C4-2B (cell line): ENCODE measurements at regions not wholly inside any gene's neighbourhood (a gene's known extent, or its start where the extent isn't known, plus 50 kb on each side); places are given as distances from the start of the nearest gene placed in this dataset.

Experiments
- H3K27ac ChIP-seq: fragments of 450-650 bp; 2 replicates; pipeline ENCODE4 v1.5.1; 2017
- ZFX ChIP-seq: fragments of 450-650 bp; IDR thresholded peaks from 2 replicates; pipeline ENCODE4 v1.6.1; 2017
- TF ChIP-seq, protein P1 (sequence below): fragments of 450-650 bp; conservative IDR thresholded peaks from 2 replicates; pipeline ENCODE4 v1.5.1; 2017; ENCODE audit warnings: mild to moderate bottlenecking

DNA sequence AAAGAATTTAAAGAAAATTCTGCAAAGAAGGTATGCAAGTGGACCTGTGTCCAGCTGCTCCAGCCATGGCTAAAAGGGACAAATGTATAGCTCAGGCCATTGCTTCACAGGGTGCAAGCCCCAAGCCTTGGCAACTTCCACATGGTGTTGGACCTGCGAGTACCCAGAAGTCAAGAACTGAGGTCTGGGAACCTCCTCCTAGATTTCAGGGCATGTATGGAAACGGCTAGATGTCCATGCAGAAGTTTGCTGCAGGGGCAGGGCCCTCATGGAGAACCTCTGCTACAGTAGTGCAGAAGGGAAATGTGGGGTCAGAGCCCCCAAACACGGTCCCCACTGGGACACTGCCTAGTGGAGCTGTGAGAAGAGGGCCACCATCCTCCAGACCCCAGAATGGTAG, 284.0 kb upstream of the RAB6C start:
- no peak overlapping the region for H3K27ac ChIP-seq
- TF ChIP-seq, protein P1, sequence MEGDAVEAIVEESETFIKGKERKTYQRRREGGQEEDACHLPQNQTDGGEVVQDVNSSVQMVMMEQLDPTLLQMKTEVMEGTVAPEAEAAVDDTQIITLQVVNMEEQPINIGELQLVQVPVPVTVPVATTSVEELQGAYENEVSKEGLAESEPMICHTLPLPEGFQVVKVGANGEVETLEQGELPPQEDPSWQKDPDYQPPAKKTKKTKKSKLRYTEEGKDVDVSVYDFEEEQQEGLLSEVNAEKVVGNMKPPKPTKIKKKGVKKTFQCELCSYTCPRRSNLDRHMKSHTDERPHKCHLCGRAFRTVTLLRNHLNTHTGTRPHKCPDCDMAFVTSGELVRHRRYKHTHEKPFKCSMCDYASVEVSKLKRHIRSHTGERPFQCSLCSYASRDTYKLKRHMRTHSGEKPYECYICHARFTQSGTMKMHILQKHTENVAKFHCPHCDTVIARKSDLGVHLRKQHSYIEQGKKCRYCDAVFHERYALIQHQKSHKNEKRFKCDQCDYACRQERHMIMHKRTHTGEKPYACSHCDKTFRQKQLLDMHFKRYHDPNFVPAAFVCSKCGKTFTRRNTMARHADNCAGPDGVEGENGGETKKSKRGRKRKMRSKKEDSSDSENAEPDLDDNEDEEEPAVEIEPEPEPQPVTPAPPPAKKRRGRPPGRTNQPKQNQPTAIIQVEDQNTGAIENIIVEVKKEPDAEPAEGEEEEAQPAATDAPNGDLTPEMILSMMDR, result no peak
- no peak for TF ChIP-seq ZFX

DNA sequence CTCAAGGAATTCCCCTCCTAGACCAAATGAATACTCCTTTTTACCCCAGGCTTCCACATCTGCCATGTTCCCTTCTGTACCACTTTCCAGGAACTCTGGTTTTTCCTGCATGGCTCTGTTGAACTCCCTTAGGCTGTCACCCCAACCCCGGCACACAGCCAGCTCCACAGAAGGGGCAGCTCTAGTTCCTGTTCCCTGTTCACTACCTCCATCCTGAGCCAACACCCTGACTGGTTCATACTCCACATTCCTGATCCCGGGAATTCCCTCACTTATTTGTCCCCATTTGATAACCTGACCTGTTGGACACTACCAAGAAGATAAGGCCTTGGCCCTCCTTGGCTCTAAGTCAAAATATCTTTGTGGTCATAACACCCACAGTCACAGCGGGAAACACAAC, 280.9 kb upstream of the RAB6C start:
- TF ChIP-seq ZFX, result no peak
- TF ChIP-seq, protein P1, result no peak
- no peak overlapping the region for H3K27ac ChIP-seq

DNA sequence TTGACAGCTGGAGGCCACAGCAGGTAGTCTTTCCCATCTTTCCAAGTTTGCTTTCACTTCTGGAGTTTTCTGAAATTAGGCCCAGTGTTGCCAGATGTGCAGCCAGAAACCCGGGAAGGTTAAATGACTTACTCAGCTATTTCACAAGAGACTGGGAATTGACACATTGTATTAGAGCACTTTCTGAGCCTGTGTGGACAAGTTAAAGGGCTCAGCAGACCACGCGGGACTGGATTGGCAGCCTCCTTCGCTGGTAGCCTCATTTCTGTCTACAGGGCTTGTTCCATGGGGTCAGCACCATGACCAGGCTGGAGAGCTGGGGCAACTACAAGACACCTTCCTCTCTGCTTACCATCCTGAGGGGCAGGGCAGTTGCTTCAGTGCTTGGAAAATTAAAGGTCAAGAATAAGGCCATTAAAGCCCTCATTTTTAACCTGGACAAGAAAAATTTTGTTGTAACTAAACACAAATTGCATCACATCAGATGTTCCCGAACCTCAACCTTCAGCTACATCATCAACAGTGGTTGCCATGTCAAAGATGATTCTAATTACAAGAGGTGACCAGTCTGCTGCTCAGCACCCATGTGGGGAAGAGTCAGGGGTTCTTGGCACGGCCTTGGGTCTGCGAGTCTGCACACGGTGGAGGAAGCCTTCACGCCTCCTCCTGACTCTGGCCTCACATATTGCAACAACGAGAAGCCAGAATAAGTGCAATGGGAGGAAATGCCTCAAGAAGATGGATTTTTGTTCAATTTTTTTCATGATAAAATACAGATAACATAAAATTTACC, 279.5 kb upstream of the RAB6C start:
- no peak overlapping the region for H3K27ac ChIP-seq
- TF ChIP-seq ZFX, result no peak
- TF ChIP-seq, protein P1, result no peak

DNA sequence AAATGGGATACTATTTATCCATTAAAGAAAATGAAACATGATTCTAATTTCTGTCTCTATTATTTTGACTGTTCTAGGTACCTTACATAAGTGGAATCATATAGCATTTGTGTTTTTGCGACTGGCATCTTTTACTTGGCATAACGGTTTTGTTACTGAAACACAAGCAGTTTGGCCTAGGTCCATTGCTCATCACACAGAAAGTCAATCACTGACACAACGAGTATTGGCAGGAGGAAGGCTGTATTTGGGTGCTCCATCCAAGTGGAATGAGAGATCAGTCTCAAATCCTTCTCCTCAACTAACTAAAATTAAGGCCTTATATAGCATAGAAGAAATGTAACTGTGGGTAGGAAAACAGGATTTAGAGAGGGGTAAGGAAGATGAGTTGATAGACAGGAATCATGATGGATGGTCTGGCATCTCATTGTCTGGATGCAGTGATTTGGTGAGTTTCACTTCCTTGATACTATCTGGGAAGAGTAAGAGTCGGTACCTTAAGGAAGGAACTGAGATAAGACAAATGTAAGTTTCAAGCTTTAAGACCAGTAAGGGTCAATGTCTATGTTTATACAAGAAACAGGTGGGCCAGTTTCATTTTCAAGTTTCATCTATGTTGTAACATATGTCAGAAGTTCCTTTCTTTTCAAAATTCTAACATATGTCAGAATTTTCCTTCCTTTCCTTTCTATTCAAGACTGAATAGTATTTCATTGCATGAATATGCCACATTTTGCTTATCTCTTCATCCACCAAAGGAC, 276.9 kb upstream of the RAB6C start:
- H3K27ac ChIP-seq, result no peak overlapping the region
- TF ChIP-seq, protein P1, result no peak
- no peak for TF ChIP-seq ZFX

DNA sequence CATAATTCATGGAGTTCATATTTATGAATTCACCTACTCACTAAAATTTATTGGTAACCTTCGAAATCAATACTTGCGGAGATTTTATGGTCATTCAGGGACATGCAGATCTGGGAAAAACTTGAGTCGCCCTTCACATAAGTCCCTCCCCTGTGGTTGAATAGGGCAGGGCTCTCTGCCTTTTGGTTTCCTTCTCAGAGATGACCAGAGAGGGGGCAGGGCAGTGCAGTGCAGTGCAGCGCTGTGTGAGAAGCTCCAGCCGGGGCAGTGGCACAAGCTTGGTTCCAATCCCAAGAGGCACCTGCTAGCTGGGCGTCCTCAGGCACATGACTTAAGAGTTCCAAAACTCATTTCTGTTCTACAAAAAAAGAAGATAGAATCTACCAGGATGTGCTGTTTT, 274.4 kb upstream of the RAB6C start:
- no peak for TF ChIP-seq ZFX
- H3K27ac ChIP-seq, result no peak overlapping the region

DNA sequence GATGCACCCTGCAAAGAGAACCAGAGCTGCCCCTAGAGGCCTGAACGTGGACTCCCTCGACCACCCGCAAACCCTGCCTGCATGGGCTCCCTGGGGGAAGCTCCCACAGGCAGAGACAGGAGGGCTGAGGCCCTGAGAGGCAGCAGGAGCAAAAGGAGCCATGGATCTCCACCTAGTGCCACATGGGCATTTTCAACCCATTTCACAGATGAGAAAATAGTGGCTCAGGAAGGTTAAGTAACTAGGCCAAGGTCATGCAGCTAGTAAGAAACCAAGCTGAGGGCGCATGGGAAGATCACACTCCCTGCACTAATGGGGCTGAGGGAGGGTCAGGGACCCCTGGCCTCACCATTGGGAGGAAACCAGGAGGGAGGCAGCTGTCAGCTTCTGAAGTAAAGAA, 271.7 kb upstream of the RAB6C start:
- no peak overlapping the region for H3K27ac ChIP-seq
- TF ChIP-seq, protein P1, result no peak
- no peak for TF ChIP-seq ZFX

DNA sequence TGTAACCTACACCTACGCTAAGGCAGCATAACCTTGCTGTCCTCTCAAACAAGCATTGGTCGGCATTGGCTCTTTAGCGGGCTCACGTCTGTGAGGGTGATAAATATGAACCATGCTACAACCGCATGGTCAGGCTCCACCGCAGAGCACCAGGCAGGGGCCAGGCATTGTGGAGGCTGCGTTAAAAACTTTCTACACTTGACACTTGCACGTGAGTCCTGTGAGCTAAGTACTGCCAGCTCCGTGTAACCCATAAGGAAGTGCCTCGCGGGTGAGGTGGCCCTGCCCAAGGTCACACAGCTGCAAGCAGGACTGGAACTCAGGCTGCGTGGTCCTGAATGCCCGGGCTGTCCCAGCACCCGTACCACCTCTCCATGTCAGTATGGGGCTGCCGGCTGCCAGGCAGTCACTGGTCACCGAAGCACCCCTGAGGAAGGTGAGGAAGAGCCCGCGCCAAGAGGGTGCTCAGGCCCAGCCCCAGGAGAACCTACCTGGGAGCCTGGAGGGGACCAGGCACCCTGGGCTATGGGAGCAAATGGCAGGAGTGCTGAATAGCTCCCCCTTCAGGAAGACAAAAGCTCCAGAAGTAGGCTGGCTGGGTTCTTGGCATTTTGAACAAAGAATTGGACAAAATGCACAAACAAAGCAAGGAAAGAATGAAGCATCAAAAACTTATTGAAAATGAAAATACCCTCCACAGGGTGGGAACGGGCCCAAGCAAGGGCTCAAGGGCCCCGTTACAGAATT, 271.1 kb upstream of the RAB6C start:
- TF ChIP-seq, protein P1, result no peak; the same call in 1 of the 2 replicates
- no peak for TF ChIP-seq ZFX
- no peak overlapping the region for H3K27ac ChIP-seq
